WTC11 (cell line): ENCODE measurements at regions not wholly inside any gene's neighbourhood (a gene's known extent, or its start where the extent isn't known, plus 50 kb on each side); places are given as distances from the start of the nearest gene placed in this dataset.

Experiments
- ATAC-seq: fragments of 200-7000 bp; cut with Tn5 transposase; 2 replicates; pipeline ENCODE4 v1.10.0; 2021; ENCODE audit warnings: mild to moderate bottlenecking, moderate library complexity
- CTCF ChIA-PET: fragments of 300-600 bp; sonication (Branson Sonifier 250); formaldehyde crosslinking; loops from one replicate; lab custom pipeline; 2021; ENCODE audit warnings: antibody characterized with exemption; lab: Charles Lee
- POLR2A ChIA-PET: fragments of 350-600 bp; sonication (Branson Sonifier 250); formaldehyde crosslinking; loops from one replicate; lab custom pipeline; 2021; ENCODE audit warnings: antibody characterized with exemption; lab: Charles Lee
- DNase-seq: peaks from one replicate; pipeline ENCODE4 v3.0.0; 2021; ENCODE audit warnings: low spot score
- H3K27ac Mint-ChIP-seq: 2 replicates; pipeline ENCODE4 v1.8.0; 2021; ENCODE audit warnings: mixed read lengths
- H3K27me3 Mint-ChIP-seq: 2 replicates; pipeline ENCODE4 v1.8.0; 2021; ENCODE audit warnings: low read depth, mild to moderate bottlenecking, moderate library complexity, mixed read lengths
- H3K36me3 Mint-ChIP-seq: 2 replicates; pipeline ENCODE4 v1.8.0; 2021; ENCODE audit warnings: mixed read lengths
- H3K4me1 Mint-ChIP-seq: 2 replicates; pipeline ENCODE4 v1.8.0; 2022; ENCODE audit warnings: mixed read lengths
- H3K4me3 Mint-ChIP-seq: 2 replicates; pipeline ENCODE4 v1.8.0; 2021; ENCODE audit warnings: mild to moderate bottlenecking, moderate library complexity, mixed read lengths
- H3K9me3 Mint-ChIP-seq: 2 replicates; pipeline ENCODE4 v1.8.0; 2021; ENCODE audit warnings: mixed read lengths
- CBFB ChIP-seq: sonication (generic); formaldehyde crosslinking; IDR thresholded peaks from 2 replicates; pipeline ENCODE4 v1.8.1; 2022; ENCODE audit warnings: mild to moderate bottlenecking, low read depth, missing genetic modification reagents
- CREM ChIP-seq: sonication (generic); formaldehyde crosslinking; IDR thresholded peaks from 2 replicates; pipeline ENCODE4 v1.8.1; 2022; ENCODE audit warnings: mild to moderate bottlenecking, missing genetic modification reagents, moderate library complexity
- E2F1 ChIP-seq: sonication (generic); formaldehyde crosslinking; IDR thresholded peaks from 2 replicates; pipeline ENCODE4 v1.8.0; 2022; ENCODE audit warnings: mild to moderate bottlenecking, missing genetic modification reagents
- E2F5 ChIP-seq: sonication (generic); formaldehyde crosslinking; IDR thresholded peaks from 2 replicates; pipeline ENCODE4 v1.8.1; 2022; ENCODE audit warnings: mild to moderate bottlenecking, moderate library complexity, missing genetic modification reagents
- EMX1 ChIP-seq: fragments of 250-450 bp; sonication (Bioruptor Pico); IDR thresholded peaks from 2 replicates; pipeline ENCODE4 v1.8.0; 2021; ENCODE audit warnings: mild to moderate bottlenecking
- ETV6 ChIP-seq: sonication (generic); formaldehyde crosslinking; IDR thresholded peaks from 2 replicates; pipeline ENCODE4 v1.8.1; 2022; ENCODE audit warnings: mild to moderate bottlenecking, missing genetic modification reagents
- HMGA2 ChIP-seq: fragments of 250-450 bp; sonication (Bioruptor Pico); IDR thresholded peaks from 2 replicates; pipeline ENCODE4 v1.4.0; 2021; ENCODE audit warnings: mild to moderate bottlenecking, moderate library complexity
- JAZF1 ChIP-seq: fragments of 250-450 bp; sonication (Bioruptor Pico); IDR thresholded peaks from 2 replicates; pipeline ENCODE4 v1.9.0; 2021; ENCODE audit warnings: moderate library complexity, mild to moderate bottlenecking, inconsistent platforms
- JUN ChIP-seq: sonication (generic); formaldehyde crosslinking; IDR thresholded peaks from 2 replicates; pipeline ENCODE4 v1.8.0; 2023; ENCODE audit warnings: mild to moderate bottlenecking, missing genetic modification reagents
- MXD4 ChIP-seq: fragments of 250-450 bp; sonication (Bioruptor Pico); IDR thresholded peaks from 2 replicates; pipeline ENCODE4 v1.8.0; 2021; ENCODE audit warnings: mild to moderate bottlenecking, moderate library complexity, borderline replicate concordance
- MYBL2 ChIP-seq: sonication (generic); formaldehyde crosslinking; IDR thresholded peaks from 2 replicates; pipeline ENCODE4 v1.8.1; 2023; ENCODE audit warnings: mild to moderate bottlenecking, moderate library complexity, missing genetic modification reagents
- NFYB ChIP-seq: sonication (generic); formaldehyde crosslinking; conservative IDR thresholded peaks from 2 replicates; pipeline ENCODE4 v1.8.0; 2022; ENCODE audit warnings: low read depth, missing genetic modification reagents
- NR1H2 ChIP-seq: sonication (generic); formaldehyde crosslinking; IDR thresholded peaks from 2 replicates; pipeline ENCODE4 v1.9.0; 2021; ENCODE audit warnings: mild to moderate bottlenecking, moderate library complexity, missing genetic modification reagents
- NR2C2 ChIP-seq: sonication (generic); formaldehyde crosslinking; IDR thresholded peaks from 2 replicates; pipeline ENCODE4 v1.8.0; 2022; ENCODE audit warnings: mild to moderate bottlenecking, missing genetic modification reagents
- SMAD4 ChIP-seq: sonication (generic); formaldehyde crosslinking; IDR thresholded peaks from 2 replicates; pipeline ENCODE4 v1.8.0; 2022; ENCODE audit warnings: mild to moderate bottlenecking, missing genetic modification reagents
- SOX15 ChIP-seq: fragments of 250-450 bp; sonication (Bioruptor Pico); IDR thresholded peaks from 2 replicates; pipeline ENCODE4 v1.9.0; 2021; ENCODE audit warnings: mild to moderate bottlenecking
- ZBTB43 ChIP-seq: sonication (generic); formaldehyde crosslinking; IDR thresholded peaks from 2 replicates; pipeline ENCODE4 v1.8.1; 2023; ENCODE audit warnings: mild to moderate bottlenecking, missing genetic modification reagents
- ZNF232 ChIP-seq: sonication (generic); formaldehyde crosslinking; IDR thresholded peaks from 2 replicates; pipeline ENCODE4 v1.8.0; 2022; ENCODE audit warnings: mild to moderate bottlenecking, missing genetic modification reagents
- ZNF317 ChIP-seq: sonication (generic); formaldehyde crosslinking; IDR thresholded peaks from 2 replicates; pipeline ENCODE4 v1.8.1; 2023; ENCODE audit warnings: low read depth, mild to moderate bottlenecking, moderate library complexity, missing genetic modification reagents, borderline replicate concordance
- TF ChIP-seq, protein P1 (sequence below): fragments of 250-450 bp; sonication (Bioruptor Pico); IDR thresholded peaks from 2 replicates; pipeline ENCODE4 v2.1.2; 2022; ENCODE audit warnings: mild to moderate bottlenecking, moderate library complexity
- TF ChIP-seq, protein P2 (sequence below): sonication (generic); formaldehyde crosslinking; IDR thresholded peaks from 2 replicates; pipeline ENCODE4 v1.8.1; 2023; ENCODE audit warnings: mild to moderate bottlenecking, missing genetic modification reagents
- TF ChIP-seq, protein P3 (sequence below): fragments of 250-450 bp; sonication (Bioruptor Pico); IDR thresholded peaks from 2 replicates; pipeline ENCODE4 v1.9.0; 2021; ENCODE audit warnings: mild to moderate bottlenecking, borderline replicate concordance

DNA sequence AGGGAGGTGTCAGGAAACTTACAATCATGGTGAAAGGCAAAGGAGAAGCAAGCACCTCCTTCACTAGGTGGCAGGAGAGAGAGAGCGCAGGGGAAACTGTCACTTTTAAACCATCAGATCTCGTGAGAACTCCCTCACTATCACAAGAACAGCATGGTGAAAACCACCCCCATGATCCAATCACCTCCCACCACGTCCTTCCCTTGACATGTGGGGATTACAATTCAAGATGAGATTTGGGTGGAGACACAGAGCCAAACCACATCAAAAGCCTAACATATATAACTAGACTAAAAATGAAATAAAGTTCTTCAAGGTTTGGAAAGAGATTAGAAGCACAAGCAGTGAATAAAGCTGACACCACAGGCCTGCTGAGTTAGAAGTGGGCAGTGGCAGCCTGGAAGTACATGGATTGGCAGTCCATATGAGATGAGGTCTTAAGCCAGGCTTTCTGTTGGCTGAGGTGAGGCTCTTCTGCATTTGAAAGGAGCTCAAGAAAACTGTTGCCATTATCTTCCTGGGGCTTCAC lies 96.4 kb upstream of the MDFIC start:
- no peaks in the 10 kb centered on the region for H3K27me3 Mint-ChIP-seq
- ATAC-seq: peak; percentile 90

GRCh38 chr7:114830952-114831351 lies 90.9 kb upstream of the MDFIC start:
- Mint-ChIP-seq H3K36me3 (peaks cover 13% of the 10 kb centered on the region), H3K4me3 (no peak overlapping the region), H3K9me3 (peaks cover 17% of the 10 kb centered on the region), H3K27ac (no peak overlapping the region)
- DNase-seq (no peak), ATAC-seq (no peak)
- ChIA-PET CTCF (no interaction called here), POLR2A (no interaction called here)
- TF ChIP-seq MXD4 (CRISPR knock-in tag) (no peak), JUN (CRISPR knock-in tag) (no peak), EMX1 (CRISPR knock-in tag) (no peak), NR1H2 (no peak), HMGA2 (CRISPR knock-in tag) (no peak), ZBTB43 (CRISPR knock-in tag) (no peak), CBFB (CRISPR knock-in tag) (no peak), E2F1 (CRISPR knock-in tag) (no peak), NR2C2 (CRISPR knock-in tag) (no peak), ETV6 (CRISPR knock-in tag) (no peak), E2F5 (CRISPR knock-in tag) (no peak), JAZF1 (CRISPR knock-in tag) (no peak), NFYB (CRISPR knock-in tag) (no peak), ZNF232 (CRISPR knock-in tag) (no peak), ZNF317 (CRISPR knock-in tag) (no peak)
- TF ChIP-seq, protein P1, sequence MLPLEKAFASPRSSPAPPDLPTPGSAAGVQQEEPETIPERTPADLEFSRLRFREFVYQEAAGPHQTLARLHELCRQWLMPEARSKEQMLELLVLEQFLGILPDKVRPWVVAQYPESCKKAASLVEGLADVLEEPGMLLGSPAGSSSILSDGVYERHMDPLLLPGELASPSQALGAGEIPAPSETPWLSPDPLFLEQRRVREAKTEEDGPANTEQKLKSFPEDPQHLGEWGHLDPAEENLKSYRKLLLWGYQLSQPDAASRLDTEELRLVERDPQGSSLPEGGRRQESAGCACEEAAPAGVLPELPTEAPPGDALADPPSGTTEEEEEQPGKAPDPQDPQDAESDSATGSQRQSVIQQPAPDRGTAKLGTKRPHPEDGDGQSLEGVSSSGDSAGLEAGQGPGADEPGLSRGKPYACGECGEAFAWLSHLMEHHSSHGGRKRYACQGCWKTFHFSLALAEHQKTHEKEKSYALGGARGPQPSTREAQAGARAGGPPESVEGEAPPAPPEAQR: no peak
- TF ChIP-seq, protein P2, sequence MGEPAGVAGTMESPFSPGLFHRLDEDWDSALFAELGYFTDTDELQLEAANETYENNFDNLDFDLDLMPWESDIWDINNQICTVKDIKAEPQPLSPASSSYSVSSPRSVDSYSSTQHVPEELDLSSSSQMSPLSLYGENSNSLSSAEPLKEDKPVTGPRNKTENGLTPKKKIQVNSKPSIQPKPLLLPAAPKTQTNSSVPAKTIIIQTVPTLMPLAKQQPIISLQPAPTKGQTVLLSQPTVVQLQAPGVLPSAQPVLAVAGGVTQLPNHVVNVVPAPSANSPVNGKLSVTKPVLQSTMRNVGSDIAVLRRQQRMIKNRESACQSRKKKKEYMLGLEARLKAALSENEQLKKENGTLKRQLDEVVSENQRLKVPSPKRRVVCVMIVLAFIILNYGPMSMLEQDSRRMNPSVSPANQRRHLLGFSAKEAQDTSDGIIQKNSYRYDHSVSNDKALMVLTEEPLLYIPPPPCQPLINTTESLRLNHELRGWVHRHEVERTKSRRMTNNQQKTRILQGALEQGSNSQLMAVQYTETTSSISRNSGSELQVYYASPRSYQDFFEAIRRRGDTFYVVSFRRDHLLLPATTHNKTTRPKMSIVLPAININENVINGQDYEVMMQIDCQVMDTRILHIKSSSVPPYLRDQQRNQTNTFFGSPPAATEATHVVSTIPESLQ (CRISPR knock-in tag): no peak
- TF ChIP-seq, protein P3, sequence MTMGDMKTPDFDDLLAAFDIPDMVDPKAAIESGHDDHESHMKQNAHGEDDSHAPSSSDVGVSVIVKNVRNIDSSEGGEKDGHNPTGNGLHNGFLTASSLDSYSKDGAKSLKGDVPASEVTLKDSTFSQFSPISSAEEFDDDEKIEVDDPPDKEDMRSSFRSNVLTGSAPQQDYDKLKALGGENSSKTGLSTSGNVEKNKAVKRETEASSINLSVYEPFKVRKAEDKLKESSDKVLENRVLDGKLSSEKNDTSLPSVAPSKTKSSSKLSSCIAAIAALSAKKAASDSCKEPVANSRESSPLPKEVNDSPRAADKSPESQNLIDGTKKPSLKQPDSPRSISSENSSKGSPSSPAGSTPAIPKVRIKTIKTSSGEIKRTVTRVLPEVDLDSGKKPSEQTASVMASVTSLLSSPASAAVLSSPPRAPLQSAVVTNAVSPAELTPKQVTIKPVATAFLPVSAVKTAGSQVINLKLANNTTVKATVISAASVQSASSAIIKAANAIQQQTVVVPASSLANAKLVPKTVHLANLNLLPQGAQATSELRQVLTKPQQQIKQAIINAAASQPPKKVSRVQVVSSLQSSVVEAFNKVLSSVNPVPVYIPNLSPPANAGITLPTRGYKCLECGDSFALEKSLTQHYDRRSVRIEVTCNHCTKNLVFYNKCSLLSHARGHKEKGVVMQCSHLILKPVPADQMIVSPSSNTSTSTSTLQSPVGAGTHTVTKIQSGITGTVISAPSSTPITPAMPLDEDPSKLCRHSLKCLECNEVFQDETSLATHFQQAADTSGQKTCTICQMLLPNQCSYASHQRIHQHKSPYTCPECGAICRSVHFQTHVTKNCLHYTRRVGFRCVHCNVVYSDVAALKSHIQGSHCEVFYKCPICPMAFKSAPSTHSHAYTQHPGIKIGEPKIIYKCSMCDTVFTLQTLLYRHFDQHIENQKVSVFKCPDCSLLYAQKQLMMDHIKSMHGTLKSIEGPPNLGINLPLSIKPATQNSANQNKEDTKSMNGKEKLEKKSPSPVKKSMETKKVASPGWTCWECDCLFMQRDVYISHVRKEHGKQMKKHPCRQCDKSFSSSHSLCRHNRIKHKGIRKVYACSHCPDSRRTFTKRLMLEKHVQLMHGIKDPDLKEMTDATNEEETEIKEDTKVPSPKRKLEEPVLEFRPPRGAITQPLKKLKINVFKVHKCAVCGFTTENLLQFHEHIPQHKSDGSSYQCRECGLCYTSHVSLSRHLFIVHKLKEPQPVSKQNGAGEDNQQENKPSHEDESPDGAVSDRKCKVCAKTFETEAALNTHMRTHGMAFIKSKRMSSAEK (CRISPR knock-in tag): no peak
- TF ChIP-seq, all 79 proteins: peak for 0
- Mint-ChIP-seq H3K4me1 (peaks cover 2% of the 10 kb centered on the region), H3K27me3 (no peaks in the 10 kb centered on the region)

More for the DNA sequence above, 96.4 kb upstream of the MDFIC start:
- peaks cover 26% of the 10 kb centered on the region for H3K9me3 Mint-ChIP-seq
- peak; percentile 29 for DNase-seq
- H3K4me1 Mint-ChIP-seq: peaks cover 54% of the 10 kb centered on the region
- ChIA-PET POLR2A (no interaction called here), CTCF (interaction anchor here (0.6 to 1.0 kb wide), 4 partner anchors 16 to 398 kb away, joined by 3 to 7 read pairs (median 4); no protein-coding TSS in a partner anchor)
- 0 out of 2 replicates have a peak, but pooled peaks have one; percentile 26 for TF ChIP-seq CREM (CRISPR knock-in tag)
- TF ChIP-seq EMX1 (CRISPR knock-in tag): 0 out of 2 replicates have a peak, but pooled peaks have one; percentile 11
- TF ChIP-seq MYBL2 (CRISPR knock-in tag): no peak
- no peak for TF ChIP-seq JAZF1 (CRISPR knock-in tag)
- TF ChIP-seq, protein P2 (CRISPR knock-in tag): no peak
- no peak for TF ChIP-seq SOX15 (CRISPR knock-in tag)
- no peak for TF ChIP-seq SMAD4
- H3K4me3 Mint-ChIP-seq: no peak overlapping the region
- peaks cover 16% of the 10 kb centered on the region for H3K36me3 Mint-ChIP-seq
- peak overlapping the region; percentile 91 for H3K27ac Mint-ChIP-seq
